ENCODE measurements at regions not wholly inside any gene's neighbourhood (a gene's known extent, or its start where the extent isn't known, plus 50 kb on each side); places are given as distances from the start of the nearest gene placed in this dataset.

DNA sequence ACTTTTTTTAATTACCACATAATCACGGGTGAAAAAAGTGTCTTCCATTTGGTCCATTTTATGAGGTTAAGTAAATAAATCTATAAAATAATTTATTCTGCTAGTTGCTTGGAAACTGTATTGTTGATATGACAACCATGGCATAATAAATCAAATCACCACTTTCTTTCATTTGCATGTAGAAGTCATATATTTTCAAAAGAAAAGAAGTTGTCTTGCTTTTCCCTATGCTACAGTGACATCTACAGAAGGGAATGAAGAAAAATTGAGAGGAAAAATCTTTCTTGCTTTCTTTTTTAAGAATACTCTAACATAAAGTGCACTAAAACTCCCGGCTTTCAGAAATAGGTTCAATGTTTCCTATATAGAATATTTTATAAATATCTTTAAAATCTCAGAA lies 228.5 kb downstream of the ZBBX start:
- TF ChIP-seq, protein P1, sequence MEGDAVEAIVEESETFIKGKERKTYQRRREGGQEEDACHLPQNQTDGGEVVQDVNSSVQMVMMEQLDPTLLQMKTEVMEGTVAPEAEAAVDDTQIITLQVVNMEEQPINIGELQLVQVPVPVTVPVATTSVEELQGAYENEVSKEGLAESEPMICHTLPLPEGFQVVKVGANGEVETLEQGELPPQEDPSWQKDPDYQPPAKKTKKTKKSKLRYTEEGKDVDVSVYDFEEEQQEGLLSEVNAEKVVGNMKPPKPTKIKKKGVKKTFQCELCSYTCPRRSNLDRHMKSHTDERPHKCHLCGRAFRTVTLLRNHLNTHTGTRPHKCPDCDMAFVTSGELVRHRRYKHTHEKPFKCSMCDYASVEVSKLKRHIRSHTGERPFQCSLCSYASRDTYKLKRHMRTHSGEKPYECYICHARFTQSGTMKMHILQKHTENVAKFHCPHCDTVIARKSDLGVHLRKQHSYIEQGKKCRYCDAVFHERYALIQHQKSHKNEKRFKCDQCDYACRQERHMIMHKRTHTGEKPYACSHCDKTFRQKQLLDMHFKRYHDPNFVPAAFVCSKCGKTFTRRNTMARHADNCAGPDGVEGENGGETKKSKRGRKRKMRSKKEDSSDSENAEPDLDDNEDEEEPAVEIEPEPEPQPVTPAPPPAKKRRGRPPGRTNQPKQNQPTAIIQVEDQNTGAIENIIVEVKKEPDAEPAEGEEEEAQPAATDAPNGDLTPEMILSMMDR (conservative IDR thresholded peaks at IDR 0.05), result peak; percentile 36
- TF ChIP-seq ZFX (IDR thresholded peaks at IDR 0.05), result no peak

All from C4-2B (cell line).